Lung (tissue), 11 donors: ENCODE measurements at regions not wholly inside any gene's neighbourhood (a gene's known extent, or its start where the extent isn't known, plus 50 kb on each side); places are given as distances from the start of the nearest gene placed in this dataset.

Source experiments
- ATAC-seq: fragments of 200-7000 bp; cut with Tn5 transposase; one replicate; pipeline ENCODE4 v1.9.1; 2020; ENCODE audit warnings: moderate number of reproducible peaks; ENCODE audit not compliant: insufficient read depth, low FRiP score
- DNase-seq, 3 donors: peaks; one replicate each; pipeline ENCODE4 v3.0.0-alpha.2; 2013 to 2017
- H3K27ac ChIP-seq, 2 donors: one replicate each; pipeline ENCODE4 v1.5.1; 2013; ENCODE audit warnings: mild to moderate bottlenecking in 2 of 2, moderate library complexity in 2 of 2, control low read depth in 1 of 2, inconsistent platforms in 1 of 2, low read depth in 1 of 2, low read length in 1 of 2
- H3K27me3 ChIP-seq, 3 donors: one replicate each; pipeline ENCODE4 v1.5.1; 2013; ENCODE audit warnings: low read length in 2 of 3; ENCODE audit not compliant: control insufficient read depth in 3 of 3, insufficient read depth in 3 of 3
- H3K36me3 ChIP-seq, 4 donors: one replicate each; pipeline ENCODE4 v1.5.1; 2013; ENCODE audit warnings: low read length in 4 of 4, mild to moderate bottlenecking in 1 of 4, moderate library complexity in 1 of 4; ENCODE audit not compliant: control insufficient read depth in 4 of 4, insufficient read depth in 4 of 4
- H3K4me1 ChIP-seq, 5 donors: one replicate each; pipeline ENCODE4 v1.5.1; 2013; ENCODE audit warnings: low read length in 5 of 5, mild to moderate bottlenecking in 2 of 5, moderate library complexity in 1 of 5; ENCODE audit not compliant: control insufficient read depth in 5 of 5, insufficient read depth in 5 of 5
- H3K4me3 ChIP-seq: one replicate; pipeline ENCODE4 v1.5.1; 2013; ENCODE audit warnings: mild to moderate bottlenecking, control low read depth, moderate library complexity
- H3K9ac ChIP-seq, 2 donors: one replicate each; pipeline ENCODE4 v1.5.1; 2013; ENCODE audit warnings: low read length in 2 of 2, control low read depth in 1 of 2; ENCODE audit not compliant: insufficient read depth in 1 of 2
- H3K9me3 ChIP-seq, 4 donors: one replicate each; pipeline ENCODE4 v1.5.1; 2013; ENCODE audit warnings: low read length in 3 of 4, mild to moderate bottlenecking in 1 of 4, moderate library complexity in 1 of 4; ENCODE audit not compliant: control insufficient read depth in 4 of 4, insufficient read depth in 3 of 4
- WGBS, 2 donors: extraction: QIAGEN DNeasy Blood & Tissue Kit; methylation state at CpG; one replicate each; pipeline ENCODE4 v1.1.7; 2013; 5-methylcytosine and 5-hydroxymethylcytosine counted together
- TF ChIP-seq, protein P1 (sequence below): IDR thresholded peaks from 2 replicates; pipeline ENCODE4 v1.5.1; 2012; ENCODE audit warnings: mild to moderate bottlenecking; ENCODE audit errors: control extremely low read depth, extremely low read depth
- donor health status: control.
- donor health status: control.
- donor health status: Bipolar disorder and iron deficiency.
- donor health status: healthy.
- donor health status: DM: yes; HTN: yes; CAD: no.

DNA sequence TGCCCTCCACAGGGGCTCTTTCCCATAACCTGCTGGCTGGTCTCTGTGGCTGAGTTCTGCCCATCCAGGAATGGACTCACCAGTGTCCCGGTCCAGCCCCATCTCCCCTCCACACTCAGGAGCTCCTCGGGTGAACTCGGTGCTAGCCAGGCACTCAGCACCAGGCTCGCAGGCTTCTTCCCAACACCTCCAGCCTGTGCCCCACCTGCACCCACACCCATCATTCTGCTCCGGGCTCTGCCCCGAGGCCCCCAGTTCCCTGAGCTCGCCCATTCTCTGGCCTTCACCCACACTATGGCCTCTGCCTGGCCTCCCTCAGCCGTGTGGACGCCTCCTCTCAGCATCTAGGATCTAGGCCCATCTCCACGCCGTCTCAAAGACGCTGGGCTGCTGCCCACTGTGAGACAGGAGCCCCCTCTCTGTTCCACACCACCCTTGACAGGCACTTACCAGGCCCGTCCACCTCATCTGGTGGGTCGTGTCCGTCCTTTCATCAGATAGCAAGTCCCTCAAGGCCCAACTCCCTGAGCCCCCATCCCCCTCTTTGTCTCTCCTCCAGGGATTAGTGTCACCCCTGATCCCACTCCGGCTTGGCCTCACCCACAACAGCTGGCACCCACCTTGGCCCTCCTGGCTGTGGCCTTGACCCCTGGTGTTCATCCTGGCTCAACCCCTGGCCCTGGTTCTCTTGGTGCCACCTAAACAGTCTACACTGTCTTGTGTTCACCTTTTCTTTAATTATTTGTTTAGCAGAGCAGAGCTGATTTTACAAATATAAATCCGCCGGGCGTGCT, 76.0 kb upstream of the FAM20C start:
- Histone ChIP-seq H3K9me3 (peaks cover 0 to 3% (median 0%) of the 10 kb centered on the region in 4 donors), H3K4me1 (peaks cover 0 to 29% (median 7%) of the 10 kb centered on the region in 5 donors), H3K36me3 (no peaks in the 10 kb centered on the region), H3K9ac (no peak overlapping the region), H3K27ac (no peak overlapping the region), H3K4me3 (no peak overlapping the region), H3K27me3 (peaks cover 0 to 3% (median 0%) of the 10 kb centered on the region in 3 donors)
- 94% methylated on average over 19 of the region's 19 CpGs for WGBS, 2 donors
- TF ChIP-seq, protein P1, sequence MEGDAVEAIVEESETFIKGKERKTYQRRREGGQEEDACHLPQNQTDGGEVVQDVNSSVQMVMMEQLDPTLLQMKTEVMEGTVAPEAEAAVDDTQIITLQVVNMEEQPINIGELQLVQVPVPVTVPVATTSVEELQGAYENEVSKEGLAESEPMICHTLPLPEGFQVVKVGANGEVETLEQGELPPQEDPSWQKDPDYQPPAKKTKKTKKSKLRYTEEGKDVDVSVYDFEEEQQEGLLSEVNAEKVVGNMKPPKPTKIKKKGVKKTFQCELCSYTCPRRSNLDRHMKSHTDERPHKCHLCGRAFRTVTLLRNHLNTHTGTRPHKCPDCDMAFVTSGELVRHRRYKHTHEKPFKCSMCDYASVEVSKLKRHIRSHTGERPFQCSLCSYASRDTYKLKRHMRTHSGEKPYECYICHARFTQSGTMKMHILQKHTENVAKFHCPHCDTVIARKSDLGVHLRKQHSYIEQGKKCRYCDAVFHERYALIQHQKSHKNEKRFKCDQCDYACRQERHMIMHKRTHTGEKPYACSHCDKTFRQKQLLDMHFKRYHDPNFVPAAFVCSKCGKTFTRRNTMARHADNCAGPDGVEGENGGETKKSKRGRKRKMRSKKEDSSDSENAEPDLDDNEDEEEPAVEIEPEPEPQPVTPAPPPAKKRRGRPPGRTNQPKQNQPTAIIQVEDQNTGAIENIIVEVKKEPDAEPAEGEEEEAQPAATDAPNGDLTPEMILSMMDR, result no peak
- no peak for DNase-seq
- no peak for ATAC-seq

DNA sequence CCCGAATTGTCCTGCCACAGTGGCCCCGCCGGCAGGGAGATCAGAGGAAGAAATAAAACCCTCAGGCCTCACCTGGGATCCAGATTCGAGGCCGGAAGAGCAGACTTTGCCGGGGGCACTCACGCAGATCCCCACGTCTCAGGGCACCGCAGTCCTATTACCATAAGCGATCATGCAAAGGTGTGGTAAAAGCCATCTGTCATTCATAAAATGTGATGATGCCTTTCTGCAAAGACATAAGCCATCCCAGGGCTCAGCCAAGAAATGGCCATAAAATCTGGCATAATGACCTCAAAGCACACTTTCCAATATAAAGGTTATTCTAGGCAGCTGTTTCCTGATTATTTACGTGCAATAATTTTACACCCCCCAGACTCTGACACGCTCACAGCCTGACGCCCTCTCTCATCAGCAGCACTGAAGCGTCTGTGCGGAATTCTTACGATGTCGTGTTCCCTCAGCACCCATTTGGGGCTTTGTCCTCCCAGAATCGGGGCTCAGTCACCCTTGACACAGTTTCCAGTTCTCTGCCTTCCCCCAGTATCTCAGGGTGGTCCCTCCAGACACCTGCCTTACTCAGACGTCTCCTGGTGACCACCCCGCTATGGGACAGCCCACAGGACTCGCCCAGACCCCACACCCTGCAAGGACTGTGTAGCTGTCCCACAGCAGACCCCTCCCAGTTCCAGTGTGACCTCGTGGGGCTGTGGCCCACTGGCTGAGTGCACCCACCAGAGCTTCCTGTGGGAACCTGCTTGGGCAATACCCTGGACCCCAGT, 74.3 kb upstream of the FAM20C start:
- H3K9me3 ChIP-seq, result peaks cover 0 to 3% (median 0%) of the 10 kb centered on the region in 4 donors
- 83 to 88% methylated on average over 14 to 19 of the region's 22 CpGs for WGBS, 2 donors
- ATAC-seq (no peak), DNase-seq (no peak)
- TF ChIP-seq, protein P1, result no peak
- no peak overlapping the region for H3K4me3 ChIP-seq
- H3K9ac ChIP-seq, result no peak overlapping the region
- peaks cover 0 to 30% (median 7%) of the 10 kb centered on the region in 5 donors for H3K4me1 ChIP-seq
- peak overlapping the region in 1 of 2 donors; percentile 59 for H3K27ac ChIP-seq
- peaks cover 0 to 11% (median 0%) of the 10 kb centered on the region in 3 donors for H3K27me3 ChIP-seq
- H3K36me3 ChIP-seq, result no peaks in the 10 kb centered on the region

DNA sequence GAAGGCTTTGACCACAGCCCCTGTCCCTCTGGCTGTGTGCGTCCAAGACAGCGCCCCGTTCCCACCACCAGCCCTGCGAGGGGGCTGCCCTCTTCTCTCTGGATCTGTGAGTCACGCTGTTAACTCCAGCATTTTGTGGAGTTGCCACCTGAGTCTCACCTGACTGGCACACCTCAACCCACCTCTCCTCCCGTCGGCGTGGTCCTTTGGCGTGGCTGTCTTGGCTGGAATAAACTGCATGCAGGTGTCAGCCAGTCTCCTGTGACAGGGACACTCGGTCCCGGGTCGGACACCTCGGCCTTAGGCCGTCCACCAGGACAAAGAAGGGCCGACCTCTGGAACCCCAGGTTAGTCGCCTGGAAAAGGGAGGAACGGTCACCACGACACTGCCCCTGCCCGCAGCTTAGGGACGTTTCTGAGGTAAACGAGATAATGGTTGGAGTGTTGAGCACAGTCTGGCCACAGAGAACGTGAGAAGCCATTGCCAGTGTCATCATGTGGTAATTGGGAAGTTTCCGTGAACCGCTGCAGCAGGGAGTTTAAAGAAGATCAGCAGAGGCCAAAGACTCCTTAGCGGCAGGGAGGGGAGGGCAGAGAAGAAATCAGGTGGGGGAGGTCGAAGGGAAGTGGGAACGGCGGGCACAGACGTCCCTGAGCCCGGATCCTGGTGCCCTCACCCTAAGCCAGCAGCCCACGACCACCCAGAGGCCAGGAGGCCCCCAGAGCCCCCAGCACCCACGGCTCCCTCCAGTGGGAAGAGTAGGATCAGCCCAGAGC, 73.6 kb upstream of the FAM20C start:
- Histone ChIP-seq H3K9ac (no peak overlapping the region), H3K36me3 (no peaks in the 10 kb centered on the region), H3K4me3 (no peak overlapping the region), H3K27me3 (peaks cover 0 to 11% (median 0%) of the 10 kb centered on the region in 3 donors), H3K27ac (peak overlapping the region in 1 of 2 donors; percentile 59), H3K4me1 (peaks cover 0 to 30% (median 7%) of the 10 kb centered on the region in 5 donors), H3K9me3 (peaks cover 0 to 3% (median 0%) of the 10 kb centered on the region in 4 donors)
- 62 to 74% methylated on average over 32 of the region's 32 CpGs for WGBS, 2 donors
- no peak for DNase-seq
- TF ChIP-seq, protein P1, result no peak
- no peak for ATAC-seq
